Caco-2 (cell line): ENCODE measurements at regions not wholly inside any gene's neighbourhood (a gene's known extent, or its start where the extent isn't known, plus 50 kb on each side); places are given as distances from the start of the nearest gene placed in this dataset.

Experiments
- BruUV-seq: library from RNA; stranded (reverse); fragments of 400-500 nt; replicated peaks from 2 replicates; lab custom pipeline; 2021; lab: Mats Ljungman, UMichigan
- CTCF ChIA-PET: fragments of 300-600 bp; sonication (Branson Sonifier 250); formaldehyde crosslinking; loops from one replicate; lab custom pipeline; 2022; ENCODE audit warnings: antibody characterized with exemption; lab: Charles Lee
- POLR2A ChIA-PET: fragments of 300-600 bp; sonication (Branson Sonifier 250); formaldehyde crosslinking; loops from one replicate; lab custom pipeline; 2022; ENCODE audit warnings: antibody characterized with exemption; lab: Charles Lee
- DNase-seq, 2 experiments: peaks; one replicate each; pipeline versions ENCODE4 v3.0.0 to v3.0.0-alpha.2; 2020 to 2022
- H3K27me3 ChIP-seq: replicated peaks from 2 replicates; pipeline ENCODE4 v1.6.0; 2011; ENCODE audit warnings: low read length; ENCODE audit not compliant: control insufficient read depth, insufficient read depth
- H3K36me3 ChIP-seq: 2 replicates; pipeline ENCODE4 v1.5.1; 2011; ENCODE audit warnings: low read length; ENCODE audit not compliant: control insufficient read depth, insufficient read depth
- H3K4me1 ChIP-seq: fragments of 250-450 bp; sonication (Bioruptor Pico); 2 replicates; pipeline ENCODE4 v1.5.1; 2020; ENCODE audit warnings: mild to moderate bottlenecking
- H3K4me3 ChIP-seq: 2 replicates; pipeline ENCODE4 v1.5.1; 2011; ENCODE audit warnings: low read depth, mild to moderate bottlenecking, control low read depth, low read length
- H3K9me3 ChIP-seq: fragments of 250-450 bp; sonication (Bioruptor Pico); 2 replicates; pipeline ENCODE4 v1.5.1; 2020; ENCODE audit warnings: mild to moderate bottlenecking, moderate library complexity
- H3K27ac Mint-ChIP-seq: one replicate; pipeline ENCODE4 v1.8.0; 2022; ENCODE audit warnings: mixed read lengths; ENCODE audit not compliant: unreplicated experiment
- H3K27me3 Mint-ChIP-seq: one replicate; pipeline ENCODE4 v1.8.0; 2022; ENCODE audit warnings: mixed read lengths; ENCODE audit not compliant: insufficient read depth, unreplicated experiment
- H3K36me3 Mint-ChIP-seq: one replicate; pipeline ENCODE4 v1.8.0; 2022; ENCODE audit warnings: mild to moderate bottlenecking, mixed read lengths; ENCODE audit not compliant: insufficient read depth, unreplicated experiment
- H3K4me1 Mint-ChIP-seq: one replicate; pipeline ENCODE4 v1.8.0; 2022; ENCODE audit warnings: low read depth, mixed read lengths; ENCODE audit not compliant: unreplicated experiment
- H3K4me3 Mint-ChIP-seq: one replicate; pipeline ENCODE4 v1.8.0; 2022; ENCODE audit warnings: mild to moderate bottlenecking, moderate library complexity, mixed read lengths; ENCODE audit not compliant: unreplicated experiment
- H3K9me3 Mint-ChIP-seq: one replicate; pipeline ENCODE4 v1.8.0; 2022; ENCODE audit warnings: mixed read lengths; ENCODE audit not compliant: unreplicated experiment
- intact Hi-C: fragments of 100-400 bp; cut with micrococcal nuclease; formaldehyde crosslinking; loops from one replicate; pipeline ENCODE4 v1.10.0; 2022; ENCODE audit not compliant: unreplicated experiment
- TF ChIP-seq, protein P1 (sequence below), 2 experiments: fragments of 200-600 bp in 1 of 2; IDR thresholded peaks; 1 replicate in 1 of 2; 2 replicates in 1 of 2; pipeline versions ENCODE4 v1.5.1 to v1.8.0; 2011 to 2022; ENCODE audit warnings: antibody characterized with exemption in 1 of 2, control low read depth in 1 of 2, inconsistent platforms in 1 of 2, low read depth in 1 of 2, low read length in 1 of 2, mild to moderate bottlenecking in 1 of 2, moderate library complexity in 1 of 2; ENCODE audit not compliant: insufficient read depth in 1 of 2, severe bottlenecking in 1 of 2, unreplicated experiment in 1 of 2

DNA sequence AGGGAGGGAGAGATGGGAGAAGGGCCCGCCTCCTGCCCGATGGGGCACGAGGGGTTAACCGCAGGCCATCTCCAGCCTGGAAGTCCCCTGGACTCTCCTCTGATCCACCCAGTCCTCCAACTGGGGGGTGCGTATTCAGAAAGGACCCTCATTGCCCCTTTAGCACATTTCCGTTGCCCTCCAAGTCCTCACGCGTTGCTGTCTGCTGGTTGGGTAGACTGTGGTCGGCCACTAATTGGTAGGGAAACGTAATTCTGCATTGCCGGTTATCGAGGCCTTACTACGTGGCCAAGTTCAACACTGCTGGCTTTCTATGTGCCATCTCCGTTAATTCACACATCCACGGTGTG is 103.4 kb downstream of the FOXL1 start:
- no peaks in the 10 kb centered on the region for H3K4me1 Mint-ChIP-seq
- Histone ChIP-seq H3K4me3 (no peak overlapping the region), H3K27me3 (no peaks in the 10 kb centered on the region), H3K36me3 (no peaks in the 10 kb centered on the region), H3K4me1 (no peaks in the 10 kb centered on the region), H3K9me3 (peaks cover 6% of the 10 kb centered on the region; the same call in 1 of the 2 replicates)
- intact Hi-C loops = no loop called here
- H3K9me3 Mint-ChIP-seq = no peaks in the 10 kb centered on the region
- H3K36me3 Mint-ChIP-seq = no peaks in the 10 kb centered on the region
- POLR2A ChIA-PET = no interaction called here
- no peak overlapping the region for H3K4me3 Mint-ChIP-seq
- H3K27ac Mint-ChIP-seq = no peak overlapping the region
- BruUV-seq = no TSS peak
- H3K27me3 Mint-ChIP-seq = peaks cover 10% of the 10 kb centered on the region
- no peak for DNase-seq
- TF ChIP-seq, protein P1, sequence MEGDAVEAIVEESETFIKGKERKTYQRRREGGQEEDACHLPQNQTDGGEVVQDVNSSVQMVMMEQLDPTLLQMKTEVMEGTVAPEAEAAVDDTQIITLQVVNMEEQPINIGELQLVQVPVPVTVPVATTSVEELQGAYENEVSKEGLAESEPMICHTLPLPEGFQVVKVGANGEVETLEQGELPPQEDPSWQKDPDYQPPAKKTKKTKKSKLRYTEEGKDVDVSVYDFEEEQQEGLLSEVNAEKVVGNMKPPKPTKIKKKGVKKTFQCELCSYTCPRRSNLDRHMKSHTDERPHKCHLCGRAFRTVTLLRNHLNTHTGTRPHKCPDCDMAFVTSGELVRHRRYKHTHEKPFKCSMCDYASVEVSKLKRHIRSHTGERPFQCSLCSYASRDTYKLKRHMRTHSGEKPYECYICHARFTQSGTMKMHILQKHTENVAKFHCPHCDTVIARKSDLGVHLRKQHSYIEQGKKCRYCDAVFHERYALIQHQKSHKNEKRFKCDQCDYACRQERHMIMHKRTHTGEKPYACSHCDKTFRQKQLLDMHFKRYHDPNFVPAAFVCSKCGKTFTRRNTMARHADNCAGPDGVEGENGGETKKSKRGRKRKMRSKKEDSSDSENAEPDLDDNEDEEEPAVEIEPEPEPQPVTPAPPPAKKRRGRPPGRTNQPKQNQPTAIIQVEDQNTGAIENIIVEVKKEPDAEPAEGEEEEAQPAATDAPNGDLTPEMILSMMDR (IDR thresholded peaks at IDR 0.05; ENCODE audit: insufficient read depth in 1 of 2, low read depth in 1 of 2, low read length in 1 of 2, severe bottlenecking in 1 of 2, unreplicated experiment in 1 of 2) = no peak
- CTCF ChIA-PET = no interaction called here

DNA sequence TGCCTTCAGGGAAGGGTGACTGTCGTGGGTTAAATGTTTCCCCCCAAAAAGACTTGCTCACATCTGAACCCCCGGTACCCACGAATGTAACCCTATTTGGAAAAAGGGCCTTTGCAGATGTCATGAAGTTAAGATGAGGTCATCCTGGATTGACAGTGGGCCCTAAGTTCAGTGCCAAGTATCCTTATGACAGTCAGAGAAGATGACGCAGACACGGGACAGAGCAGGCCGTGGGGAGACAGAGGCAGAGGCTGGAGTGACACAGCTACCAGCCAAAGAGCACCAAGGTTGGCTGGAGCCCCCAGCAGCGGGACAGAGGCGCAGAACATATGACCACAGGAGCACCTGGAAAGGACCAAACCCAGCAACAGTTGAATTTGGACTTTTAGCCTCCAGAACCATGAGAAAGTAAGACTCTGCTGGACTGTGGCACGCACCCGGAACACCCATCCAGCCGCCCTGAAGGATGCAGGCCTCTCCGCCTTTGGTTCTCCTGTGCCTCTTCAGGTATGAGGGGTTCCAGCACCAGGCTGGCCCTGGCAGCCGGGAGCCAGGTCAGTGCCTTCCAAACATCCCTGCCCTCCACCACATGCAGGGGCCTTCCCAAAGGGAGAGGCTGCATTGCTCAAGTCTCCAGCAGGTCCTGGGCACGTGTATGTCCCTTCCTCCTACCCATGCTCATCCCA is 104.0 kb downstream of the FOXL1 start:
- H3K4me1 Mint-ChIP-seq = no peaks in the 10 kb centered on the region
- Histone ChIP-seq H3K4me1 (no peaks in the 10 kb centered on the region), H3K4me3 (no peak overlapping the region), H3K9me3 (peaks cover 6% of the 10 kb centered on the region; the same call in 1 of the 2 replicates), H3K27me3 (no peaks in the 10 kb centered on the region), H3K36me3 (no peaks in the 10 kb centered on the region)
- TF ChIP-seq, protein P1 (IDR thresholded peaks at IDR 0.05; ENCODE audit: insufficient read depth in 1 of 2, low read depth in 1 of 2, low read length in 1 of 2, severe bottlenecking in 1 of 2, unreplicated experiment in 1 of 2) = no peak
- H3K36me3 Mint-ChIP-seq = no peaks in the 10 kb centered on the region
- no peaks in the 10 kb centered on the region for H3K9me3 Mint-ChIP-seq
- no TSS peak for BruUV-seq
- intact Hi-C loops = no loop called here
- H3K4me3 Mint-ChIP-seq = no peak overlapping the region
- H3K27me3 Mint-ChIP-seq = peaks cover 10% of the 10 kb centered on the region
- H3K27ac Mint-ChIP-seq = no peak overlapping the region
- ChIA-PET POLR2A (no interaction called here), CTCF (no interaction called here)
- no peak for DNase-seq

DNA sequence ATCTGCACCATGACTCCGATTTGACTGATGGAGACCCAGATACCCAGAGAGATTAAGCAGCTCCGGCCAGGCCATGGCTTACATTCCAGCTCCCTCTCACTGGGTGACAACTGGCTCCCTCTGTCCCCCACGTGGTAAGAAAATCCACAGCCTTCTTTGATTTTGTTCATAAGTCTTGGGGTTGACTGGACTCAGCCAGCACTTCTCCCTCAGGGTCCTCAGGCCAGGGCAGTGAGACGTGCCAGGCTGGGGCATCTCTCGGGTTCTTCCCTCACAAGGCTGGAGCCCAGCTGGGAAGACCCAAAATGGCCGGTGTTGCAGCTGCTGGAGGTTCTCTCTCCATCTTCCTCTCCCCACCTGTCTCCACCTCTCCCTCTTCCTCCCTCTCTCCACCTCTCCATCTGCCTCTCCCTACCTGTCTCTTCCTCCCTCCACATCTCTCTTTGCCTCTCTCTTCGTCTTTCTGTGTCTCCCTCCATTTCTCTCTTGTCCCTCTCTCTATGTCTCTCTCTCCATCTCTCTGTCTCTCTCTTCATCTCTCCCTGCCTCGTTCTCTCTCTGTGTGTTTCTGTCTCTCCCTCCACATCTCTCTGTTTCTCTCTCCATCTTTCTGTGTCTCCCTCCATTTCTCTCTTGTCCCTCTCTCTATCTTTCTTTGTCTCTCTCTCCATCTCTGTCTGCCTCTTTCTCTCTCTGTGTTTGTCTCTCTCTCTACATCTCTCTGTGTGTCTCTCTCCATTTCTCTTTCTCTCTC is 105.3 kb downstream of the FOXL1 start:
- Mint-ChIP-seq H3K27me3 (peaks cover 10% of the 10 kb centered on the region), H3K27ac (no peak overlapping the region), H3K9me3 (no peaks in the 10 kb centered on the region), H3K36me3 (no peaks in the 10 kb centered on the region), H3K4me1 (no peaks in the 10 kb centered on the region), H3K4me3 (no peak overlapping the region)
- TF ChIP-seq, protein P1 (IDR thresholded peaks at IDR 0.05; ENCODE audit: insufficient read depth in 1 of 2, low read depth in 1 of 2, low read length in 1 of 2, severe bottlenecking in 1 of 2, unreplicated experiment in 1 of 2) = no peak
- no TSS peak for BruUV-seq
- H3K4me3 ChIP-seq = no peak overlapping the region
- ChIA-PET CTCF (no interaction called here), POLR2A (no interaction called here)
- intact Hi-C loops = no loop called here
- no peaks in the 10 kb centered on the region for H3K27me3 ChIP-seq
- no peak for DNase-seq
- H3K4me1 ChIP-seq = no peaks in the 10 kb centered on the region
- peaks cover 6% of the 10 kb centered on the region; the same call in 1 of the 2 replicates for H3K9me3 ChIP-seq
- H3K36me3 ChIP-seq = no peaks in the 10 kb centered on the region
